HepG2 (cell line): ENCODE measurements at regions not wholly inside any gene's neighbourhood (a gene's known extent, or its start where the extent isn't known, plus 50 kb on each side); places are given as distances from the start of the nearest gene placed in this dataset.

Experiments
- ATAC-seq: fragments of 200-7000 bp; cut with Tn5 transposase; 3 replicates; pipeline ENCODE4 v1.9.1; 2020; ENCODE audit warnings: mild to moderate bottlenecking, moderate library complexity
- BruUV-seq: library from RNA; stranded (reverse); fragments of 400-500 nt; replicated peaks from 2 replicates; lab custom pipeline; 2021; lab: Mats Ljungman, UMichigan
- CTCF ChIA-PET: fragments of 300-600 bp; formaldehyde crosslinking; extraction: SDS; loops from one replicate; lab custom pipeline; 2021; ENCODE audit warnings: low total read pairs, inconsistent platforms, low intra/inter-chr PET ratio; lab: Yijun Ruan, JAX
- POLR2A ChIA-PET: fragments of 350-600 bp; sonication (Branson Sonifier 250); formaldehyde crosslinking; loops from one replicate; lab custom pipeline; 2020; ENCODE audit warnings: antibody characterized with exemption, inconsistent platforms; lab: Yijun Ruan, JAX
- DNase-seq: peaks from one replicate; pipeline ENCODE4 v3.0.0-alpha.2; 2015; ENCODE audit warnings: low spot score
- FAIRE-seq: peaks from 3 replicates; lab custom pipeline; 2011; peaks lifted over from hg19 to GRCh38; lab: Jason Lieb, UNC
- H2AFZ ChIP-seq: one replicate; pipeline ENCODE4 v1.6.1; 2011; ENCODE audit warnings: low read length, inconsistent platforms
- H3K27ac ChIP-seq: fragments of 300-600 bp; 3 replicates; pipeline ENCODE4 v1.8.0; 2011; ENCODE audit warnings: mixed run types, mild to moderate bottlenecking, mixed read lengths, low read length, inconsistent platforms; ENCODE audit not compliant: insufficient read depth; ENCODE audit errors: extremely low read length
- H3K27me3 ChIP-seq, 2 experiments: fragments of 200-600 bp in 1 of 2; 2 replicates in 1 of 2; 3 replicates in 1 of 2; pipeline versions ENCODE4 v1.6.0 to v1.8.0; 2011; ENCODE audit warnings: low read length in 2 of 2, mild to moderate bottlenecking in 2 of 2, moderate library complexity in 2 of 2, inconsistent platforms in 1 of 2; ENCODE audit not compliant: insufficient read depth in 2 of 2, control insufficient read depth in 1 of 2
- H3K36me3 ChIP-seq, 2 experiments: fragments of 200-600 bp in 1 of 2; replicated peaks in 1 of 2; 2 replicates in 1 of 2; 3 replicates in 1 of 2; pipeline versions ENCODE4 v1.5.1 to v1.8.0; 2011; ENCODE audit warnings: low read length in 2 of 2, inconsistent platforms in 1 of 2; ENCODE audit not compliant: insufficient read depth in 2 of 2, control insufficient read depth in 1 of 2
- H3K4me1 ChIP-seq: 2 replicates; pipeline ENCODE4 v1.5.1; 2012; ENCODE audit warnings: low read length, inconsistent platforms; ENCODE audit not compliant: insufficient read depth
- H3K4me2 ChIP-seq: 2 replicates; pipeline ENCODE4 v1.6.0; 2011; ENCODE audit warnings: low read depth, low read length, inconsistent platforms
- H3K4me3 ChIP-seq, 3 experiments: fragments of 200-600 bp in 1 of 3; sonication (generic), shearing (Covaris generic) in 1 of 3; replicated peaks in 1 of 3; 2 replicates each; pipeline ENCODE4 v1.5.1; 2011 to 2016; ENCODE audit warnings: low read length in 3 of 3, inconsistent platforms in 2 of 3, low read depth in 2 of 3, mild to moderate bottlenecking in 2 of 3, control low read depth in 1 of 3, mixed read lengths in 1 of 3; ENCODE audit not compliant: insufficient read depth in 1 of 3
- H3K79me2 ChIP-seq: one replicate; pipeline ENCODE4 v1.6.1; 2011; ENCODE audit warnings: low read length, inconsistent platforms; ENCODE audit not compliant: insufficient read depth
- H3K9ac ChIP-seq: 2 replicates; pipeline ENCODE4 v1.6.0; 2011; ENCODE audit warnings: mild to moderate bottlenecking, low read depth, low read length, inconsistent platforms; ENCODE audit not compliant: insufficient read depth
- H3K9me3 ChIP-seq: 2 replicates; pipeline ENCODE4 v1.5.1; 2012; ENCODE audit warnings: mild to moderate bottlenecking, low read length
- H4K20me1 ChIP-seq: 2 replicates; pipeline ENCODE4 v1.6.0; 2011; ENCODE audit warnings: inconsistent platforms, mild to moderate bottlenecking, low read length, moderate library complexity; ENCODE audit not compliant: insufficient read depth
- ARID4A ChIP-seq: sonication (generic); formaldehyde crosslinking; IDR thresholded peaks from 2 replicates; pipeline ENCODE4 v1.5.0; 2020; ENCODE audit warnings: mild to moderate bottlenecking, missing genetic modification reagents, borderline replicate concordance
- DR1 ChIP-seq: sonication (generic); formaldehyde crosslinking; IDR thresholded peaks from 2 replicates; pipeline ENCODE4 v1.8.0; 2021; ENCODE audit warnings: mild to moderate bottlenecking, missing genetic modification reagents, inconsistent platforms
- EHMT2 ChIP-seq: fragments of 200-600 bp; sonication (generic); IDR thresholded peaks from 2 replicates; pipeline ENCODE4 v1.7.0; 2017; ENCODE audit warnings: antibody characterized with exemption, low read depth, low read length, borderline replicate concordance
- IRF9 ChIP-seq: sonication (generic); formaldehyde crosslinking; IDR thresholded peaks from 2 replicates; pipeline ENCODE4 v1.8.0; 2022; ENCODE audit warnings: missing genetic modification reagents, mild to moderate bottlenecking, borderline replicate concordance
- SYNCRIP ChIP-seq: fragments of 200-400 bp; formaldehyde crosslinking; IDR thresholded peaks from 2 replicates; pipeline ENCODE4 v1.6.1; 2018; ENCODE audit warnings: mild to moderate bottlenecking, low read depth, low read length; ENCODE audit not compliant: insufficient read depth
- ZBTB8A ChIP-seq: sonication (generic); formaldehyde crosslinking; IDR thresholded peaks from 2 replicates; pipeline ENCODE4 v1.4.0; 2020; ENCODE audit warnings: mild to moderate bottlenecking, low read depth, missing genetic modification reagents, borderline replicate concordance
- ZFYVE20 ChIP-seq: sonication (generic); formaldehyde crosslinking; IDR thresholded peaks from 2 replicates; pipeline ENCODE4 v1.8.0; 2023; ENCODE audit warnings: low read depth, mild to moderate bottlenecking, moderate library complexity, missing genetic modification reagents, borderline replicate concordance
- ZNF234 ChIP-seq: sonication (generic); formaldehyde crosslinking; conservative IDR thresholded peaks from 2 replicates; pipeline ENCODE4 v1.5.1; 2020; ENCODE audit warnings: mild to moderate bottlenecking, missing genetic modification reagents
- ZNF280B ChIP-seq: sonication (generic); formaldehyde crosslinking; IDR thresholded peaks from 2 replicates; pipeline ENCODE4 v1.5.0; 2020; ENCODE audit warnings: missing genetic modification reagents, mild to moderate bottlenecking, borderline replicate concordance
- ZNF281 ChIP-seq: sonication (generic); formaldehyde crosslinking; IDR thresholded peaks from 2 replicates; pipeline ENCODE4 v1.4.0; 2020; ENCODE audit warnings: missing genetic modification reagents, borderline replicate concordance
- ZNF333 ChIP-seq: sonication (generic); formaldehyde crosslinking; IDR thresholded peaks from 2 replicates; pipeline ENCODE4 v1.4.0; 2020; ENCODE audit warnings: mild to moderate bottlenecking, missing genetic modification reagents, borderline replicate concordance
- WGBS: methylation state at CpG from one replicate; pipeline ENCODE4 v1.1.6; 2017; ENCODE audit warnings: low lambda C conversion rate; 5-methylcytosine and 5-hydroxymethylcytosine counted together
- in situ Hi-C: cut with HindIII; loops from 2 replicates; pipeline ENCODE4 v1.10.0; 2017; ENCODE audit warnings: low pct_unique_long_range_greater_than_20kb; ENCODE audit not compliant: extremely low pct_ligation_motif_present
- intact Hi-C: fragments of 100-400 bp; cut with micrococcal nuclease; formaldehyde crosslinking; loops from one replicate; pipeline ENCODE4 v1.10.0; 2022; ENCODE audit not compliant: unreplicated experiment

- TF ChIP-seq ZNF281 (CRISPR knock-in tag) (no peak), ARID4A (no peak)
These were observed 142.2 kb upstream of the UBASH3B start (continued) for GRCh38 chr11:122513328-122513727.

GRCh38 chr11:122512688-122513087 lies 142.8 kb upstream of the UBASH3B start:
- ATAC-seq (no peak), FAIRE-seq (no peak), DNase-seq (no peak)
- peaks cover 6% of the 10 kb centered on the region; the same call in 1 of the 2 replicates for H3K4me1 ChIP-seq
- no peak overlapping the region for H3K4me2 ChIP-seq
- WGBS = 29% methylated on average over 2 of the region's 2 CpGs
- H3K79me2 ChIP-seq = no peaks in the 10 kb centered on the region
- POLR2A ChIA-PET = no interaction called here
- no peak overlapping the region for H3K27ac ChIP-seq
- no peaks in the 10 kb centered on the region for H3K36me3 ChIP-seq
- in situ Hi-C loops = no loop called here
- no TSS peak for BruUV-seq
- no peaks in the 10 kb centered on the region; a peak in 1 of 5 replicates for H3K27me3 ChIP-seq
- intact Hi-C loops = no loop called here
- CTCF ChIA-PET = no interaction called here
- H3K4me3 ChIP-seq = no peak overlapping the region
- no peak overlapping the region for H2AFZ ChIP-seq
- H3K9me3 ChIP-seq = no peaks in the 10 kb centered on the region
- H4K20me1 ChIP-seq = no peaks in the 10 kb centered on the region
- H3K9ac ChIP-seq = no peak overlapping the region
- TF ChIP-seq ZNF333 (CRISPR knock-in tag) (no peak), EHMT2 (no peak), ZFYVE20 (CRISPR knock-in tag) (no peak), ZBTB8A (CRISPR knock-in tag) (no peak), ZNF234 (no peak), IRF9 (CRISPR knock-in tag) (no peak), SYNCRIP (no peak), DR1 (CRISPR knock-in tag) (no peak), ZNF280B (CRISPR knock-in tag) (no peak)
